GM21390 (cell line): ENCODE measurements at regions not wholly inside any gene's neighbourhood (a gene's known extent, or its start where the extent isn't known, plus 50 kb on each side); places are given as distances from the start of the nearest gene placed in this dataset.

ENCODE experiments used
- ATAC-seq: cut with Tn5 transposase; IDR thresholded peaks from one replicate; pipeline ENCODE4 v1.9.1; 2021; ENCODE audit not compliant: unreplicated experiment

- ATAC-seq = no peak
Measured at GRCh38 chr2:18639756-18640453, 50.5 kb upstream of the NT5C1B start.
